SK-N-MC (cell line): ENCODE measurements at regions not wholly inside any gene's neighbourhood (a gene's known extent, or its start where the extent isn't known, plus 50 kb on each side); places are given as distances from the start of the nearest gene placed in this dataset.

ENCODE experiments used
- DNase-seq: peaks from one replicate; pipeline ENCODE4 v3.0.0-alpha.2; 2011; ENCODE audit warnings: low read depth, low spot score
- H3K27ac ChIP-seq: fragments of 200-600 bp; sonication (generic); 2 replicates; pipeline ENCODE4 v1.5.1; 2016; ENCODE audit warnings: mixed run types
- H3K36me3 ChIP-seq: fragments of 200-600 bp; sonication (generic); 2 replicates; pipeline ENCODE4 v1.6.1; 2017; ENCODE audit warnings: antibody characterized with exemption, low read length, mixed read lengths; ENCODE audit not compliant: insufficient read depth
- H3K4me3 ChIP-seq: fragments of 200-600 bp; sonication (generic); 2 replicates; pipeline ENCODE4 v1.5.1; 2016
- H3K9ac ChIP-seq: fragments of 200-600 bp; sonication (generic); 2 replicates; pipeline ENCODE4 v1.8.0; 2017; ENCODE audit warnings: mixed run types, mixed read lengths; ENCODE audit not compliant: insufficient read length
- H3K9me3 ChIP-seq: fragments of 200-600 bp; sonication (generic); 2 replicates; pipeline ENCODE4 v1.6.1; 2017; ENCODE audit warnings: low read depth, mild to moderate bottlenecking, antibody characterized with exemption, low read length, moderate library complexity, mixed read lengths
- EZH2 ChIP-seq: fragments of 200-600 bp; sonication (generic); IDR thresholded peaks from one replicate; pipeline ENCODE4 v1.6.1; 2017; ENCODE audit warnings: antibody characterized with exemption
- FOXP2 ChIP-seq: optimal IDR thresholded peaks from 2 replicates; pipeline ENCODE3; 2011; ENCODE audit warnings: mild to moderate bottlenecking, moderate library complexity; ENCODE audit not compliant: insufficient read depth; ENCODE audit errors: extremely low read length, control extremely low read depth
- POLR2AphosphoS5 ChIP-seq: IDR thresholded peaks from 2 replicates; pipeline ENCODE4 v1.6.1; 2012; ENCODE audit warnings: mild to moderate bottlenecking, low read depth, low read length, borderline replicate concordance

- no peak for DNase-seq
- Histone ChIP-seq H3K27ac (peak overlapping the region; percentile 78), H3K9me3 (no peaks in the 10 kb centered on the region), H3K36me3 (no peaks in the 10 kb centered on the region), H3K9ac (no peak overlapping the region), H3K4me3 (peak overlapping the region; percentile 42)
- no peak for TF ChIP-seq FOXP2
These were observed 1214.3 kb upstream of the TMEM132C start for GRCh38 chr12:127052511-127053232.

GRCh38 chr12:127054531-127054930, 1212.4 kb upstream of the TMEM132C start:
- no peak overlapping the region for H3K9ac ChIP-seq
- H3K36me3 ChIP-seq, result no peaks in the 10 kb centered on the region
- DNase-seq, result no peak
- H3K4me3 ChIP-seq, result no peak overlapping the region
- no peak overlapping the region for H3K27ac ChIP-seq
- H3K9me3 ChIP-seq, result no peaks in the 10 kb centered on the region
- TF ChIP-seq FOXP2 (no peak), POLR2AphosphoS5 (no peak), EZH2 (no peak)

GRCh38 chr12:127060310-127060847, 1206.6 kb upstream of the TMEM132C start:
- Histone ChIP-seq H3K9me3 (no peaks in the 10 kb centered on the region), H3K9ac (no peak overlapping the region), H3K36me3 (no peaks in the 10 kb centered on the region), H3K4me3 (no peak overlapping the region), H3K27ac (no peak overlapping the region)
- no peak for DNase-seq
- no peak for TF ChIP-seq FOXP2
- no peak for TF ChIP-seq POLR2AphosphoS5
- TF ChIP-seq EZH2, result no peak

- no peak for TF ChIP-seq FOXP2
- no peak for TF ChIP-seq EZH2
- TF ChIP-seq POLR2AphosphoS5, result no peak
- Histone ChIP-seq H3K27ac (no peak overlapping the region), H3K9me3 (no peaks in the 10 kb centered on the region), H3K4me3 (no peak overlapping the region), H3K36me3 (no peaks in the 10 kb centered on the region), H3K9ac (no peak overlapping the region)
- no peak for DNase-seq
These were observed 1206.0 kb upstream of the TMEM132C start for GRCh38 chr12:127060933-127061332.

- no peak for DNase-seq
- Histone ChIP-seq H3K27ac (no peak overlapping the region), H3K9ac (no peak overlapping the region), H3K36me3 (no peaks in the 10 kb centered on the region), H3K4me3 (no peak overlapping the region), H3K9me3 (no peaks in the 10 kb centered on the region)
- no peak for TF ChIP-seq FOXP2
- TF ChIP-seq EZH2, result no peak
- no peak for TF ChIP-seq POLR2AphosphoS5
These were observed 1203.5 kb upstream of the TMEM132C start for GRCh38 chr12:127063339-127064072.

- H3K9ac ChIP-seq, result no peak overlapping the region
- TF ChIP-seq EZH2, result no peak
- no peak for TF ChIP-seq POLR2AphosphoS5
- TF ChIP-seq FOXP2, result no peak
- no peak overlapping the region for H3K4me3 ChIP-seq
- no peaks in the 10 kb centered on the region for H3K36me3 ChIP-seq
- no peak for DNase-seq
- H3K27ac ChIP-seq, result no peak overlapping the region
- H3K9me3 ChIP-seq, result no peaks in the 10 kb centered on the region
These were observed 1202.8 kb upstream of the TMEM132C start for GRCh38 chr12:127064207-127064606.

GRCh38 chr12:127065595-127065994, 1201.4 kb upstream of the TMEM132C start:
- Histone ChIP-seq H3K4me3 (no peak overlapping the region), H3K36me3 (no peaks in the 10 kb centered on the region), H3K9ac (no peak overlapping the region), H3K27ac (no peak overlapping the region), H3K9me3 (no peaks in the 10 kb centered on the region)
- TF ChIP-seq FOXP2, result no peak
- no peak for TF ChIP-seq EZH2
- TF ChIP-seq POLR2AphosphoS5, result no peak
- DNase-seq, result no peak

GRCh38 chr12:127070515-127071157, 1196.3 kb upstream of the TMEM132C start:
- no peak overlapping the region for H3K27ac ChIP-seq
- DNase-seq, result no peak
- no peak overlapping the region for H3K9ac ChIP-seq
- H3K36me3 ChIP-seq, result no peaks in the 10 kb centered on the region
- TF ChIP-seq FOXP2 (no peak), EZH2 (no peak), POLR2AphosphoS5 (no peak)
- H3K4me3 ChIP-seq, result no peak overlapping the region
- no peaks in the 10 kb centered on the region for H3K9me3 ChIP-seq
